ENCODE measurements at regions not wholly inside any gene's neighbourhood (a gene's known extent, or its start where the extent isn't known, plus 50 kb on each side); places are given as distances from the start of the nearest gene placed in this dataset.

DNA sequence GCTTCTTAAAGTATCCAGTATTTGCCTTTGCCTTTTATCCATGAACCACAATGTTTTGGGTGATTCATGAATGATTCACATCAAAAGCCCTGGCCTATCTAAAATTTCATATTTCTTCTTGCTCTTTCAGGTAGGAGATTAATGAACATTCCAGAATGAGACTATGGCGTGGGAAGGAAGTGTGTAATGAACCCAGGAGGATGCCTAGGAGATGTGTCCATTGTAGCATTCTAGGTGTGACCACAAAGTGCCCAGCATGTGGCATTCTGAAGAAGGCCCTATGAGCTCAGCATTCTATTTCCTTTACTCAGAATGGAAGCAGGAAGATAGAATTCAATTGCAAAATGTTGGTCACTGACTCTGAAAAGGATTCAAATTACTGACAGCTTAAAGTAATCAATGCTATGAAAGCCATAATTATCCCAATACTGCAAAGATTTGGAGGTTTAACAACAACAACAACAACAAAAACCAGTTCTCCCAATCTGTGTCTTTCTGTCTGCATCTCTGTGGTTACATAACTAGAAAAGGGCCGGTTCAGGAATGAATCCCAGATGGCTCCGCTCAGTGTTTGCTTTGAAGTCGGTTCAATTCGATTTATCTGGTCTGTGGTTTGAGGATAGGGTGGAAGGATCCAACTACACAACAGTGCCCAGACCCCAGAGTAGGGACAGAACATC, 126.7 kb downstream of the FOXD1 start:
- TF ChIP-seq EZH2 (IDR thresholded peaks at IDR 0.05) (no peak), FOXP2 (optimal IDR thresholded peaks at IDR 0.05; ENCODE audit: control extremely low read depth, extremely low read length, insufficient read depth) (no peak), POLR2AphosphoS5 (IDR thresholded peaks at IDR 0.05; ENCODE audit: borderline replicate concordance, low read depth, low read length) (no peak)
